Smooth muscle cell (in vitro differentiated cells): ENCODE measurements at regions not wholly inside any gene's neighbourhood (a gene's known extent, or its start where the extent isn't known, plus 50 kb on each side); places are given as distances from the start of the nearest gene placed in this dataset.

Experiments
- DNase-seq: peaks from one replicate; lab custom pipeline; 2025; ENCODE audit not compliant: unreplicated experiment; lab: John Stamatoyannopoulos, UW
- H2AFZ ChIP-seq: fragments of 200-600 bp; sonication (generic); 2 replicates; pipeline ENCODE4 v1.6.0; 2016; ENCODE audit warnings: antibody characterized with exemption, low read depth, mild to moderate bottlenecking
- H3F3A ChIP-seq: fragments of 200-600 bp; sonication (generic); 2 replicates; pipeline ENCODE4 v1.6.0; 2017; ENCODE audit warnings: antibody characterized with exemption, low read depth
- H3K27ac ChIP-seq: fragments of 200-600 bp; sonication (generic); 2 replicates; pipeline ENCODE4 v1.5.1; 2016; ENCODE audit warnings: low read depth, mild to moderate bottlenecking
- H3K27me3 ChIP-seq: fragments of 200-600 bp; sonication (generic); 2 replicates; pipeline ENCODE4 v1.6.1; 2016; ENCODE audit warnings: low read depth, mild to moderate bottlenecking
- H3K36me3 ChIP-seq: fragments of 200-600 bp; sonication (generic); 2 replicates; pipeline ENCODE4 v1.5.1; 2016; ENCODE audit warnings: low read depth
- H3K4me1 ChIP-seq: fragments of 200-600 bp; sonication (generic); 2 replicates; pipeline ENCODE4 v1.5.1; 2016; ENCODE audit warnings: low read depth
- H3K4me2 ChIP-seq: fragments of 200-600 bp; sonication (generic); 2 replicates; pipeline ENCODE4 v1.6.0; 2016; ENCODE audit warnings: mild to moderate bottlenecking
- H3K4me3 ChIP-seq: fragments of 200-600 bp; sonication (generic); 2 replicates; pipeline ENCODE4 v1.5.1; 2016; ENCODE audit warnings: mild to moderate bottlenecking
- H3K79me2 ChIP-seq: fragments of 200-600 bp; sonication (generic); 2 replicates; pipeline ENCODE4 v1.6.0; 2016; ENCODE audit warnings: low read depth, mild to moderate bottlenecking
- H3K9ac ChIP-seq: fragments of 200-600 bp; sonication (generic); 2 replicates; pipeline ENCODE4 v1.6.0; 2016; ENCODE audit warnings: low read depth
- H3K9me3 ChIP-seq: fragments of 200-600 bp; sonication (generic); replicated peaks from 2 replicates; pipeline ENCODE4 v1.5.1; 2016; ENCODE audit warnings: low read depth
- H4K20me1 ChIP-seq: fragments of 200-600 bp; sonication (generic); 2 replicates; pipeline ENCODE4 v1.6.0; 2016; ENCODE audit warnings: low read depth
- WGBS: methylation state at CpG from one replicate; pipeline ENCODE4 v1.1.7; 2016; ENCODE audit warnings: low lambda C conversion rate; 5-methylcytosine and 5-hydroxymethylcytosine counted together
- TF ChIP-seq, protein P1 (sequence below): fragments of 200-600 bp; sonication (generic); IDR thresholded peaks from 2 replicates; pipeline ENCODE4 v1.5.1; 2017; ENCODE audit warnings: borderline replicate concordance, mild to moderate bottlenecking, antibody characterized with exemption; ENCODE audit not compliant: insufficient read depth, poor library complexity, severe bottlenecking

DNA sequence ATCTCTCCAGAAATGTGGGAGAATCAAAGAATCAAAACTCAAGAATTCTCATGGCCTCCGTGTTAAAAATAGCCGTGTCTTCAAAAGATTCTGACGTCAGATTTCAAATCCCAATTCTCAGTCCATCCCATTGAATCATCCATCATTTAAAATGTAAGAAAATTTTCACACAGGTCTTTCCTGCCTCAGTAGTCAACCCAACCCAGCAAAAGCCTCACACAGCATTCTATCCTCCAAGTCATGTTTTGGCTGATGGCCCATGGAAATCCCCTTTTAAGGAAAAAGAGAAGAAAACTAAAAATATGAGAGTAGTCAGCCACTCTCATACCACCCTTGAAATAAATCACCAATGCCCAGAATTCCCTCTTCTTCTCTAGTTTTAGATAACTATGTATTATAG, 211.8 kb downstream of the C1D start:
- H2AFZ ChIP-seq, result no peak overlapping the region
- H3K79me2 ChIP-seq, result no peaks in the 10 kb centered on the region
- no peaks in the 10 kb centered on the region for H3F3A ChIP-seq
- no peaks in the 10 kb centered on the region for H3K27me3 ChIP-seq
- H3K9me3 ChIP-seq, result no peaks in the 10 kb centered on the region
- H4K20me1 ChIP-seq, result no peaks in the 10 kb centered on the region
- no peak overlapping the region for H3K4me2 ChIP-seq
- peaks cover 4% of the 10 kb centered on the region for H3K4me1 ChIP-seq
- H3K4me3 ChIP-seq, result no peak overlapping the region
- H3K9ac ChIP-seq, result no peak overlapping the region
- DNase-seq, result no peak
- WGBS, result 91% methylated on average over 3 of the region's 3 CpGs
- TF ChIP-seq, protein P1, sequence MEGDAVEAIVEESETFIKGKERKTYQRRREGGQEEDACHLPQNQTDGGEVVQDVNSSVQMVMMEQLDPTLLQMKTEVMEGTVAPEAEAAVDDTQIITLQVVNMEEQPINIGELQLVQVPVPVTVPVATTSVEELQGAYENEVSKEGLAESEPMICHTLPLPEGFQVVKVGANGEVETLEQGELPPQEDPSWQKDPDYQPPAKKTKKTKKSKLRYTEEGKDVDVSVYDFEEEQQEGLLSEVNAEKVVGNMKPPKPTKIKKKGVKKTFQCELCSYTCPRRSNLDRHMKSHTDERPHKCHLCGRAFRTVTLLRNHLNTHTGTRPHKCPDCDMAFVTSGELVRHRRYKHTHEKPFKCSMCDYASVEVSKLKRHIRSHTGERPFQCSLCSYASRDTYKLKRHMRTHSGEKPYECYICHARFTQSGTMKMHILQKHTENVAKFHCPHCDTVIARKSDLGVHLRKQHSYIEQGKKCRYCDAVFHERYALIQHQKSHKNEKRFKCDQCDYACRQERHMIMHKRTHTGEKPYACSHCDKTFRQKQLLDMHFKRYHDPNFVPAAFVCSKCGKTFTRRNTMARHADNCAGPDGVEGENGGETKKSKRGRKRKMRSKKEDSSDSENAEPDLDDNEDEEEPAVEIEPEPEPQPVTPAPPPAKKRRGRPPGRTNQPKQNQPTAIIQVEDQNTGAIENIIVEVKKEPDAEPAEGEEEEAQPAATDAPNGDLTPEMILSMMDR, result no peak
- H3K36me3 ChIP-seq, result no peaks in the 10 kb centered on the region
- H3K27ac ChIP-seq, result no peak overlapping the region

DNA sequence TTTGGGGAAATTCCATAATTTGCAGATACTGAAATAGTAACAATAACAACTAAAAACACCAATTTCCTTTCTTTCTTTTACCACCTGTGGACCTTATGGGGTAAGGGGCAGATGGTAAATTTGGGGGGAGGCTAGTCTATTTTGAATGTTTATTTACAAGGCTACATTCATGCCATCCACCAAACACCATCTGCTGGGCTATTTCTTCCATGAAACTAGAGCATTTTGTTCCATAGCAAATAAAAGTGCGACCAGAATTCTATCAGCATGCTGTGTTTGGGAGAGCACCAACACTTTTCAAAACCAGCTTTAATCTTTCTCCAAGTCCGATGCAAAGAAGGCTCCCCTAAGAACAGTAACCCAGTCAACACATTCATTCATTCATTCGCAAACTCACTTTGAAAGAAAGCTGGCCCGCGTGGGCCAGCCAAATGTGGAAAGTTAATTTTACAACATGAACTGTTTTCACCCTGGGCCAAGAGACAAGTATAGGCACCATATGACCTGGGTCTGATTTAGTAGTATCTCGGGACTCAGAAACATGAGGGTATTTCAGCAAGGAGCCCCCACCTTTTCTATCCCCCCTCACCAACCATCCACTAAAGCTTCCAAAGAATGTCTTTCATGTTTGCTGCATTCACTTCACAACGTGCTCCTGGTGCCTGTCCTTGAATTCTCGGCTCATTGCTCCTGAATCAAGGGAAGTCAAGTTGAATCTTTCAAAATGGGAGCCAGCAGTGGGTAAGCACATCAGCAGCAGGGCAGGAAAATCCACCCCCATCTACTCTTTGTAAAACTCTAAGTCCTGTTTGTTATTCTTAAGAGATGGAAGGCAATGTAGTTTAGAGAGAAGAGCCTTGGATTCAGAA, 210.6 kb downstream of the C1D start:
- no peak for DNase-seq
- no peaks in the 10 kb centered on the region for H3K36me3 ChIP-seq
- H3K4me3 ChIP-seq, result no peak overlapping the region
- no peaks in the 10 kb centered on the region for H4K20me1 ChIP-seq
- TF ChIP-seq, protein P1, result no peak
- 74% methylated on average over 8 of the region's 8 CpGs for WGBS
- H3K4me2 ChIP-seq, result no peak overlapping the region
- no peaks in the 10 kb centered on the region for H3K4me1 ChIP-seq
- H3K9me3 ChIP-seq, result no peaks in the 10 kb centered on the region
- no peaks in the 10 kb centered on the region for H3F3A ChIP-seq
- no peak overlapping the region for H2AFZ ChIP-seq
- H3K27ac ChIP-seq, result no peak overlapping the region
- no peaks in the 10 kb centered on the region for H3K79me2 ChIP-seq
- H3K9ac ChIP-seq, result no peak overlapping the region
- H3K27me3 ChIP-seq, result peaks cover under 1% of the 10 kb centered on the region

DNA sequence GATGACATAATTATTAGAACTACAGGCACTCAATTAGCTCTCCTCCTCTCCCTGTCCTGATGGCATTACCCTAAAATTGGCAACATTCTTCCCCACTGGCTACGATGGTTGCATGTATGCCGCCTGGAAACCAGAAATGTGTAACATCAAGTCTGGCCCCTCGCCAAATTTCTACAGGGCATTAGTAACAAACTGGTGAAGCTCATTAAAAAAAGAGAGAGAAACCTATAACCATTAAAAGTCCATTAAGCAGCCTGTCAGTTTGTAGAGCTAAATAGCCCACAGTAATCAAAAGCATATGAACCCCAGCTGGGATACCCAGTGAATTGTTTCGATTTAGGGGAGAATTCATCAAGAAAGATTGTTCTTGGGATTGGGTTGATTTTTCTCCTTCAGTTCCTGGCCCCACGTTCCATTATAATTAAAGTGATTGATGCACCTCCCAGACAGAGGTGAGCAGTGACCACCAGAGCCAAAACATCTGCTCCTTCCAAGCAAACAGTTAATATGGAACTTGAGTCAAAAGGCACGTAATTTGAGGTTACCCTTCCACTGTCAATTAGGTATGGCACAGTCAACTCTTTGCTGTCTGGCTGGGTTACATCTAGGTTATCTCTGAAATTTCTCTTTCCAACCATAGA, 208.6 kb downstream of the C1D start:
- H3K9me3 ChIP-seq, result no peaks in the 10 kb centered on the region
- TF ChIP-seq, protein P1, result no peak
- no peak overlapping the region for H3K4me3 ChIP-seq
- no peaks in the 10 kb centered on the region for H3F3A ChIP-seq
- no peak overlapping the region for H3K9ac ChIP-seq
- H4K20me1 ChIP-seq, result no peaks in the 10 kb centered on the region
- no peaks in the 10 kb centered on the region for H3K79me2 ChIP-seq
- H2AFZ ChIP-seq, result no peak overlapping the region
- no peaks in the 10 kb centered on the region for H3K36me3 ChIP-seq
- DNase-seq, result no peak
- no peak overlapping the region for H3K4me2 ChIP-seq
- H3K27ac ChIP-seq, result no peak overlapping the region
- WGBS, result 91% methylated on average over 6 of the region's 6 CpGs
- H3K4me1 ChIP-seq, result no peaks in the 10 kb centered on the region
- H3K27me3 ChIP-seq, result peaks cover 5% of the 10 kb centered on the region
